UCSD-AML1 (cell line): ENCODE measurements at regions not wholly inside any gene's neighbourhood (a gene's known extent, or its start where the extent isn't known, plus 50 kb on each side); places are given as distances from the start of the nearest gene placed in this dataset.

Source experiments
- DNase-seq: peaks from one replicate; lab custom pipeline; 2025; ENCODE audit not compliant: unreplicated experiment; lab: John Stamatoyannopoulos, UW

- DNase-seq: no peak
Observed at GRCh38 chr16:86924537-86924936, 346.2 kb downstream of the FOXL1 start.

DNA sequence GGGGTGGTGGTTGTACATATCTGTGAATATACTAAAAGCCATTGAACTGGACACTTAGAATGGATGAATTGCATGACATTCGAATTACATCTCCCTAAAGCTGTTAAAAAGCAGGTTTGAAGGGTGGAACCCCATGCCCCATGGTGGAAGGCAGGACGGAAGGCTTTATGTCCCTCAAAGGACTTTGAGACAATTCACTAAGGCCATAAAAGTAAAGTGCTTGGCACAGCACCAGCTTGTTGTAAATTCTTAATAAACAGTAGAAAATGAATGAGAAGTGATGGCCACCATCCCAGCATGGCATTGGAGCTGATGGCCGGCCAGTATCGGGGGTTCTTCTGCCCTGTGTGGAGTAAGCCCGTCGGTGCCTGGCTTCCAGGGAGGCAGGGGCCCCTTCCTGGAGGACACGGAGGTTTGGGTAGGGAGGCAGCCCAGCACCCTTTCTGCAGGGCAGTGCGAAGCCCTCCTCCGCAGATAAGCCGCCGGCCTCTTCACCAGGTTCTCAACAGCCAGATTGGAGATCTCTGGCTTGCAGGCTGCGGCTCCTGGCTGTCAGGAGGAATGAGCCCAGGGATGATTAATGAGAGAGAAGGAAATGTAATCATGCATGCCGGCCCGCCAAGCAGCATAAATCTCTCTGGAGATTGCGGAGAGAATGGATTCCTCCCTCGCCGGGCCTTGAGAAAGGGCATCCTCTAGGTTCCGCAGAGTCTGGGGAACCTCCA lies 346.9 kb downstream of the FOXL1 start:
- no peak for DNase-seq

GRCh38 chr16:86926181-86927094 lies 348.1 kb downstream of the FOXL1 start:
- DNase-seq: no peak

GRCh38 chr16:86927699-86928098 lies 349.4 kb downstream of the FOXL1 start:
- DNase-seq: no peak

GRCh38 chr16:86928523-86929011 lies 350.2 kb downstream of the FOXL1 start:
- DNase-seq: no peak

GRCh38 chr16:86929057-86929871 lies 350.9 kb downstream of the FOXL1 start:
- peak; percentile 69 for DNase-seq

- no peak for DNase-seq
Observed at GRCh38 chr16:86930001-86930400, 351.7 kb downstream of the FOXL1 start.

DNA sequence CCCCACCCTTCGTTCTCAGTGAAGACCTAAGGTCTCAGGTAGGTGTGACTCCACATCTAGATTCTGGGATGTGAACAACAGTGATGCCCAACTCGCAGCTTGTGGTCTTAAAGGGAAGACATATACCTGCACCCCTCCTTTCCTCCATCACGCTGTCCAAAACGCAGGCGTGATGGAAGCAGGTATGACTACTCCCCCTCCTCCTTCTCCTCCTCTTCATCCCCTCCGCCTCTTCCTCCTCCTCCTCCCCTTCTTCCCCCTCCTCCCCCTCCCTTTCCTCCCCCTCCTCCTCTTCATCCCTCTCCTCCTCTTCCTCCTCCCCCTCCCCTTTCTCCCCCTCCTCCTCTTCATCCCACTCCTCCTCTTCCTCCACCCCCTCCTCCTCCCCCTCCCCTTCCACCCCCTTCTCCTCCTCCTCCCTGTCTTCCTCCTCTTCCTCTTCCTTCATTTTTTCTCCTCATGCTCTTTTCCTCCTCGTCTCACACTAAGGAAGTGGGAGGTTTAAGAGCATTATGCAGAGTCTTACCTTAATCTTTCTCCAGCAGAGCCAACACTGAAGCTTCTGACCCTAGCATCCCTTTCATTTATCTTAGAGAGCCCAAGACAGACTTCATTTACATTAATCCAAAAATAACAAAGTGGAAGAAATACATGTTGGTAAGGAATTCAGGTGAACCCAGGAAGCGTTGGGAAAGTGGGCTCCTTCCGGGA lies 352.5 kb downstream of the FOXL1 start:
- DNase-seq: no peak

- DNase-seq: no peak
Observed at GRCh38 chr16:86931410-86931941, 353.1 kb downstream of the FOXL1 start.

DNA sequence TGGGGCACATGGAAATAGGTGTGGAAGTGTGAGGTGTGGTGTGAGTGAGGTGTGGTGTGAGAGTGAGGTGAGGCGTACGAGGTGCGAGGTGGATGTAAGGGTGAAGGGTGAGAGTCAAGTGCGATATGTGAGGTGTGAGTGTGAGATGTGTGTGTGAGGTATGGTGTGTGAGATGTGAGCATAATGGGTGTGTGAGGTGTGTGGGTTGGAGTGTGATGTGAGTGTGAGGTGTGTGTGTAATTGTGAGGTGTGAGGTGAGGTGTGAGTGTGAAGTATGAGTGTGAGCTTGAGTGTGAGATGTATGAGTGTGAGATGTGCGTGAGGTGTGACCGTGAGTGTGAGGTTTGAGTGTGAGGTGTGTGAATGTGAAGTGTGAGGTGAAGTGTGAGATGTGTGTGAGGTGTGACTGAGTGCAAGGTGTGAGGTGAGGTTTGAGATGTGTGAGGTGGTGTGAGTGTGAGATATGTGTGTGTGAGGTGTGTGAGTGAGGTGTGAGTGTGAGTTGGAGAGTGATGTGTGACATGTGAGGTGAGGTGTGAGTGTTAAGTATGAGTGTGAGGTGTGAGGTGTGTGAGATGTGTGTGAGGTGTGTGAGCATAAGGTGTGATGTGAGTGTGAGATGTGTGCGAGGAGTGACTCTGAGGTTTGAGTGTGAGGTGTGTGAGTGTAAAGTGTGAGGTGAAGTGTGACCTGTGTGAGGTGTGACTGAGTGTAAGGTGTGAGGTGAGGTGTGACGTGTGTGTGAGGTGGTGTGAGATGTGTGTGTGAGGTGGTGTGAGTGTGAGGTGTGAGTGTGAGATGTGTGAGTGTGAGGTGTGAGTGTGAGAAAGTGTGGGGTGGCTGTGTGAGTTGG lies 354.0 kb downstream of the FOXL1 start:
- no peak for DNase-seq

GRCh38 chr16:86934581-86935375 lies 356.4 kb downstream of the FOXL1 start:
- DNase-seq: no peak

- no peak for DNase-seq
Observed at GRCh38 chr16:86939609-86940008, 361.3 kb downstream of the FOXL1 start.

DNA sequence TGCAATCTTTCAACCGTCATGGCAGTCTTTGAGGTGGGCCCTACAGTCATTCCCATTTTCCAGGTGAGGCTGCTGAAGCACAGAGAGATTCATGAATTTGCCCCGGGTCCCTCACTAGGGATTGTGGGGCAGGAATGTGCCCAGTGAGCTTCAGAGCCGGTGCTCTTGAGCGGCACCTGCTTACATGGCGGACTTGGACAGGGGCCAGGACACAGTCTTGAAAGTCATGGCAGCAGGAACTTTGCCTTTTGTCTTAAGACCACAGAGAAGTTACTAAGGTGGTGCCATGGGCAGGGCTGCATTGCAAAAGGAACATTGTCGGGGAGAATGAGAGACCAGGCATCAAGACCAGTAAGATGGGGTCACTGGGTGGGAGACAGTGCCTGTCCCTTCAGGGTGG lies 363.4 kb downstream of the FOXL1 start:
- DNase-seq: no peak

- no peak for DNase-seq
Observed at GRCh38 chr16:86942151-86943051, 364.1 kb downstream of the FOXL1 start.

DNA sequence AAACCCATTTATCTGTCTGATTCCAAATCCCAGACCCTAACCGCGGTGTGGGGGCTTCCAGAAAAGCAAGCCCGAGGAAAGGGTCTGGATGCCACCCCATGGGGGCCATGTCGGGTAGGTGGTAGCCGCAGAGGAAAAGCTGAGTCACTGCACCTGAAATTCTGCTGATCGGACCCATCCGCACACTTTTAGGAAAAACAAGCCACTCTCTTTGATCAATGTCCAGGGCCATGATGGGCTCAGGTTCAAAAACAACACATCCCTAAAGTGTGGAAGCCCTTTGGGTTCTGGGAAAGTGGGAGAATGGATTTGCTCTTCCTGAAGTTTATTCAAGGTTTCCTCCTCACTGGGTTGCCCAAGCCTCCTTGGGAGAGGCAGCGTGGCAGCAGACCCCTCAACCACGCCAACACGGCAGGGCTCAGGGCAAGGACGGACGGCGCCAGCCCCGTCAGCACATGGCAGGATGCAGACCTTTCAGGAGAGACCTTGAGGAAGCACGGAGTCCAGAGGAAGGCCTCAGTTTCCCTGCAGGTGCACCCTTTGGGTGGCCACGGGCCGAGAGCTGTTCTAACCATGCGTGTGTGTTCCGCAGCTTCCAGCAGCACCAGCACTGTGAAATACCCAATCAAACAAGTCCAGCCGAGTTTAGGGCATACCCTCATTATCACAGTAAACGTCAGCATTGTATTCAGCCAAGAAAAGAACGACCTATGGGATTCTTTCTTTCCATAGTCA lies 367.0 kb downstream of the FOXL1 start:
- no peak for DNase-seq

DNA sequence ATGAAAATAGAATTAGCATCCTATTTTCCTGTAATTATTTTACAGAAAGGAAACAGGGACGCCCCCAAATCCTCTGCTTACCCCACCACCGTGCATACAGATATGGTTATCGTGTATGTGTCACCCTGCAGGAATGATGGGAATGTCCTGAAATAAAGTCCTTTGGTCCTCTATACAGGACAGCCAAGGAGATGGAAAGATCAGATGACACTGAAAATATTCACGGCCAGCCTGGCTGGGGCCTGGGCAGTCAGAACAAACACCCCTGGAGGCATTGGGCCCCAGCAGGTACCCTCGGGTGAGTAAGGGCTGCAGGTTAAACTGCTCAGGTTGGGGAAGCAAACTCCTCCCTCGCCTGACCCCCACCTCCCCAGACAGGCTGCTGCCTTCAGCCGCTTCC lies 368.0 kb downstream of the FOXL1 start:
- no peak for DNase-seq

GRCh38 chr16:86946981-86947380 lies 368.6 kb downstream of the FOXL1 start:
- no peak for DNase-seq
